BLaER1 treated with 17β-estradiol and CSF1 and Interleukin-3, amounts not matched to agents 10 nM and 100 nM (cell line): ENCODE measurements at regions not wholly inside any gene's neighbourhood (a gene's known extent, or its start where the extent isn't known, plus 50 kb on each side); places are given as distances from the start of the nearest gene placed in this dataset.
A peak's percentile ranks its signal among the peaks of the same experiment; 100 is the strongest.

Source experiments
- H3K27ac ChIP-seq, 11 experiments: shearing (Covaris generic); formaldehyde crosslinking; 2 replicates each; pipeline ENCODE4 v1.8.1; 2022
- H3K27me3 ChIP-seq, 11 experiments: shearing (Covaris generic); formaldehyde crosslinking; 2 replicates each; pipeline ENCODE4 v1.8.1; 2022
- H3K36me3 ChIP-seq, 11 experiments: shearing (Covaris generic); formaldehyde crosslinking; 2 replicates each; pipeline ENCODE4 v1.8.1; 2022
- H3K4me1 ChIP-seq, 10 experiments: shearing (Covaris generic); formaldehyde crosslinking; 2 replicates each; pipeline ENCODE4 v1.8.1; 2022
- H3K4me2 ChIP-seq, 11 experiments: shearing (Covaris generic); formaldehyde crosslinking; 2 replicates each; pipeline ENCODE4 v1.8.1; 2022
- H3K4me3 ChIP-seq, 10 experiments: shearing (Covaris generic); formaldehyde crosslinking; 2 replicates each; pipeline ENCODE4 v1.8.1; 2022
- H3K9ac ChIP-seq, 11 experiments: shearing (Covaris generic); formaldehyde crosslinking; 2 replicates each; pipeline ENCODE4 v1.8.1; 2022
- H3K9me3 ChIP-seq, 11 experiments: shearing (Covaris generic); formaldehyde crosslinking; replicated peaks in 1 of 11; 2 replicates each; pipeline ENCODE4 v1.8.1; 2022
- H4K20me1 ChIP-seq, 11 experiments: shearing (Covaris generic); formaldehyde crosslinking; 2 replicates each; pipeline ENCODE4 v1.8.1; 2022
- Cebpa-rat ChIP-seq, 11 experiments: shearing (Covaris generic); IDR thresholded peaks; 2 replicates each; pipeline ENCODE4 v1.8.1; 2022

- Histone ChIP-seq H3K4me1 (peaks cover 0 to 27% (median 19%) of the 10 kb centered on the region in 10 experiments; a peak in 16 of 20 replicates), H4K20me1 (no peaks in the 10 kb centered on the region), H3K4me2 (peak overlapping the region in 2 of 11 experiments; percentile 4 to 29; a peak in 3 of 22 replicates), H3K4me3 (no peak overlapping the region), H3K27me3 (no peaks in the 10 kb centered on the region), H3K36me3 (no peaks in the 10 kb centered on the region), H3K27ac (no peak overlapping the region), H3K9ac (no peak overlapping the region), H3K9me3 (0 out of 22 replicates have a peak, but pooled peaks cover 0 to 4% (median 0%) of the 10 kb centered on the region in 11 experiments)
- no peak for TF ChIP-seq Cebpa-rat (IDR thresholded peaks at IDR 0.05)
Observed at GRCh38 chr11:109085708-109086373, 336.1 kb upstream of the C11orf87 start.

- TF ChIP-seq Cebpa-rat (IDR thresholded peaks at IDR 0.05): no peak
Observed at GRCh38 chr11:109086931-109087330, 335.1 kb upstream of the C11orf87 start.

GRCh38 chr11:109088086-109088485 is 333.9 kb upstream of the C11orf87 start:
- Histone ChIP-seq H3K36me3 (no peaks in the 10 kb centered on the region), H3K4me2 (peak overlapping the region in 9 of 11 experiments; percentile 16 to 47 (median 31); a peak in 12 of 22 replicates), H3K9ac (no peak overlapping the region), H3K4me1 (peaks cover 0 to 27% (median 19%) of the 10 kb centered on the region in 10 experiments; a peak in 16 of 20 replicates), H3K27ac (no peak overlapping the region), H3K4me3 (no peak overlapping the region), H3K27me3 (no peaks in the 10 kb centered on the region), H4K20me1 (no peaks in the 10 kb centered on the region), H3K9me3 (0 out of 22 replicates have a peak, but pooled peaks cover 0 to 4% (median 0%) of the 10 kb centered on the region in 11 experiments)
- no peak; a peak in 1 of 22 replicates for TF ChIP-seq Cebpa-rat (IDR thresholded peaks at IDR 0.05)

More at GRCh38 chr11:109086931-109087330, 335.1 kb upstream of the C11orf87 start:
- no peak overlapping the region for H3K4me2 ChIP-seq
- peaks cover 0 to 27% (median 19%) of the 10 kb centered on the region in 10 experiments; a peak in 16 of 20 replicates for H3K4me1 ChIP-seq
- H3K4me3 ChIP-seq: no peak overlapping the region
- no peaks in the 10 kb centered on the region for H3K27me3 ChIP-seq
- H4K20me1 ChIP-seq: no peaks in the 10 kb centered on the region
- no peak overlapping the region for H3K9ac ChIP-seq
- H3K27ac ChIP-seq: no peak overlapping the region
- 0 out of 22 replicates have a peak, but pooled peaks cover 0 to 4% (median 0%) of the 10 kb centered on the region in 11 experiments for H3K9me3 ChIP-seq
- H3K36me3 ChIP-seq: no peaks in the 10 kb centered on the region

GRCh38 chr11:109089144-109089543 is 332.8 kb upstream of the C11orf87 start:
- Histone ChIP-seq H3K4me1 (peaks cover 0 to 27% (median 19%) of the 10 kb centered on the region in 10 experiments; a peak in 16 of 20 replicates), H3K27ac (no peak overlapping the region), H3K4me2 (peak overlapping the region in 10 of 11 experiments; percentile 13 to 47 (median 29); a peak in 13 of 22 replicates), H4K20me1 (no peaks in the 10 kb centered on the region), H3K9ac (no peak overlapping the region), H3K27me3 (no peaks in the 10 kb centered on the region), H3K9me3 (no peaks in the 10 kb centered on the region), H3K4me3 (no peak overlapping the region), H3K36me3 (no peaks in the 10 kb centered on the region)
- no peak for TF ChIP-seq Cebpa-rat (IDR thresholded peaks at IDR 0.05)

- Histone ChIP-seq H3K36me3 (no peaks in the 10 kb centered on the region), H3K9ac (no peak overlapping the region), H3K4me3 (no peak overlapping the region), H3K4me2 (no peak overlapping the region), H4K20me1 (no peaks in the 10 kb centered on the region), H3K27me3 (no peaks in the 10 kb centered on the region), H3K9me3 (no peaks in the 10 kb centered on the region), H3K4me1 (peaks cover 0 to 16% (median 15%) of the 10 kb centered on the region in 10 experiments; a peak in 16 of 20 replicates), H3K27ac (no peak overlapping the region)
- TF ChIP-seq Cebpa-rat (IDR thresholded peaks at IDR 0.05): no peak
Observed at GRCh38 chr11:109093354-109093753, 328.6 kb upstream of the C11orf87 start.

GRCh38 chr11:109096266-109096665 is 325.7 kb upstream of the C11orf87 start:
- Histone ChIP-seq H3K4me1 (no peaks in the 10 kb centered on the region), H3K9me3 (no peaks in the 10 kb centered on the region), H3K4me2 (no peak overlapping the region), H3K36me3 (no peaks in the 10 kb centered on the region), H3K4me3 (no peak overlapping the region), H3K9ac (no peak overlapping the region), H4K20me1 (no peaks in the 10 kb centered on the region), H3K27me3 (no peaks in the 10 kb centered on the region), H3K27ac (no peak overlapping the region)
- no peak for TF ChIP-seq Cebpa-rat (IDR thresholded peaks at IDR 0.05)

- no peaks in the 10 kb centered on the region for H3K9me3 ChIP-seq
- no peak overlapping the region for H3K4me2 ChIP-seq
- H4K20me1 ChIP-seq: no peaks in the 10 kb centered on the region
- H3K36me3 ChIP-seq: no peaks in the 10 kb centered on the region
- no peaks in the 10 kb centered on the region for H3K27me3 ChIP-seq
- no peak overlapping the region for H3K4me3 ChIP-seq
- no peak overlapping the region for H3K9ac ChIP-seq
- TF ChIP-seq Cebpa-rat (IDR thresholded peaks at IDR 0.05): no peak
- H3K27ac ChIP-seq: no peak overlapping the region
- no peaks in the 10 kb centered on the region for H3K4me1 ChIP-seq
Observed at GRCh38 chr11:109106151-109106906, 315.7 kb upstream of the C11orf87 start.

GRCh38 chr11:109109150-109109549 is 312.8 kb upstream of the C11orf87 start:
- Histone ChIP-seq H3K4me2 (no peak overlapping the region), H3K9ac (no peak overlapping the region), H3K9me3 (no peaks in the 10 kb centered on the region), H4K20me1 (no peaks in the 10 kb centered on the region), H3K27ac (no peak overlapping the region), H3K36me3 (no peaks in the 10 kb centered on the region), H3K4me1 (no peaks in the 10 kb centered on the region), H3K4me3 (no peak overlapping the region), H3K27me3 (no peaks in the 10 kb centered on the region)
- no peak for TF ChIP-seq Cebpa-rat (IDR thresholded peaks at IDR 0.05)

- Histone ChIP-seq H3K27ac (no peak overlapping the region), H4K20me1 (no peaks in the 10 kb centered on the region), H3K4me2 (no peak overlapping the region), H3K9me3 (no peaks in the 10 kb centered on the region), H3K36me3 (no peaks in the 10 kb centered on the region), H3K27me3 (no peaks in the 10 kb centered on the region), H3K4me1 (no peaks in the 10 kb centered on the region), H3K9ac (no peak overlapping the region), H3K4me3 (no peak overlapping the region)
- TF ChIP-seq Cebpa-rat (IDR thresholded peaks at IDR 0.05): no peak
Observed at GRCh38 chr11:109109571-109110315, 312.2 kb upstream of the C11orf87 start.
